Adrenal gland (tissue), 9 donors: ENCODE measurements at regions not wholly inside any gene's neighbourhood (a gene's known extent, or its start where the extent isn't known, plus 50 kb on each side); places are given as distances from the start of the nearest gene placed in this dataset.

ENCODE experiments used
- DNase-seq, 7 donors: peaks; one replicate each; pipeline ENCODE4 v3.0.0-alpha.2; 2019 to 2020
- H3K27ac ChIP-seq, 5 donors: fragments of 200-600 bp; sonication (generic) in 4 of 5; 1 replicate in 3 of 5; 2 replicates in 2 of 5; pipeline versions ENCODE4 v1.5.1 to v1.8.0; 2016 to 2020; ENCODE audit warnings: mild to moderate bottlenecking in 1 of 5
- H3K27me3 ChIP-seq: fragments of 200-600 bp; 2 replicates; pipeline ENCODE4 v1.8.0; 2021
- H3K36me3 ChIP-seq, 2 donors: fragments of 200-600 bp; replicated peaks in 1 of 2; 1 replicate in 1 of 2; 2 replicates in 1 of 2; pipeline versions ENCODE4 v1.5.1 to v1.8.0; 2018 to 2022
- H3K4me1 ChIP-seq, 2 donors: fragments of 200-600 bp; replicated peaks in 1 of 2; 1 replicate in 1 of 2; 2 replicates in 1 of 2; pipeline versions ENCODE4 v1.5.1 to v1.8.0; 2018 to 2021
- H3K4me3 ChIP-seq, 4 donors: fragments of 200-600 bp; sonication (generic) in 3 of 4; one replicate each; pipeline ENCODE4 v1.5.1; 2016 to 2018
- H3K9me3 ChIP-seq, 3 donors: fragments of 200-600 bp; sonication (generic) in 1 of 3; replicated peaks in 1 of 3; 1 replicate in 2 of 3; 2 replicates in 1 of 3; pipeline versions ENCODE4 v1.5.1 to v1.8.0; 2016 to 2021
- POLR2A ChIP-seq, 2 donors: fragments of 450-650 bp; IDR thresholded peaks; one replicate each; pipeline ENCODE4 v1.6.1; 2017; ENCODE audit warnings: antibody characterized with exemption in 2 of 2, mild to moderate bottlenecking in 2 of 2, moderate library complexity in 1 of 2
- WGBS, 4 donors: extraction: QIAGEN DNeasy Blood & Tissue Kit in 2 of 4; methylation state at CpG; one replicate each; pipeline versions ENCODE4 v1.1.5 to v1.1.7; 2013 to 2017; 5-methylcytosine and 5-hydroxymethylcytosine counted together
- intact Hi-C, 2 donors: fragments of 100-400 bp; cut with DNase I; formaldehyde crosslinking; loops; one replicate each; pipeline versions ENCODE4 v1.14.1 to v1.15.0; 2022 to 2023
- TF ChIP-seq, protein P1 (sequence below), 6 experiments: fragments of 450-650 bp in 4 of 6; fragments of 200-600 bp in 2 of 6; sonication (generic) in 1 of 6; IDR thresholded peaks; 1 replicate in 5 of 6; 2 replicates in 1 of 6; pipeline versions ENCODE4 v1.5.1 to v1.8.0; 2016 to 2021; ENCODE audit warnings: antibody characterized with exemption in 6 of 6, mild to moderate bottlenecking in 2 of 6, moderate library complexity in 1 of 6
- donor health status: healthy with polysubstance abuse.
- donor health status: Bipolar disorder and iron deficiency.
- donor health status: DM: yes; HTN: yes; CAD: no.
- donor health status: DM: no; HTN: no; CAD: no.
- donor health status: DM: no; HTN: no; CAD: no.

DNA sequence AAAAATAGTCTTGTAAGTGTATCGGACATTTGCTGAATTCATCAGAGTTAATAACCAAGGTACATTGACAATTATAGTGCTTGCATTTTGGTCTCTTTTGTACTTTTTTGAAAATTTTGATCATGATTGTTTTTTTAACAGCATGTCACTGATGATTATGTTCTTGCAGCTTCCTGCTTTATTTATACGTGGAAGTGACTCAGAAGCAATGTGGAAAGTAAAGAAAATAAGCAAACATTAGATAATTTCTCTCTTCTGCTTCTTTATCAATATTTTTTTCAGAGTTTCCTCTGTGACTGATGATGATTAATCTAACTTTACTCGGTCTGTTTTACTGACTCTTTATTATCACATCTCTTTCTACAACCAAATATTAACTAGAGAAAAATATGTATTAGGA, 1351.9 kb downstream of the REEP3 start:
- Histone ChIP-seq H3K9me3 (no peaks in the 10 kb centered on the region), H3K27me3 (no peaks in the 10 kb centered on the region), H3K4me1 (no peaks in the 10 kb centered on the region), H3K36me3 (no peaks in the 10 kb centered on the region), H3K4me3 (no peak overlapping the region), H3K27ac (no peak overlapping the region)
- intact Hi-C loops = no loop called here
- DNase-seq = no peak
- TF ChIP-seq POLR2A (IDR thresholded peaks at IDR 0.05) = no peak
- TF ChIP-seq, protein P1, sequence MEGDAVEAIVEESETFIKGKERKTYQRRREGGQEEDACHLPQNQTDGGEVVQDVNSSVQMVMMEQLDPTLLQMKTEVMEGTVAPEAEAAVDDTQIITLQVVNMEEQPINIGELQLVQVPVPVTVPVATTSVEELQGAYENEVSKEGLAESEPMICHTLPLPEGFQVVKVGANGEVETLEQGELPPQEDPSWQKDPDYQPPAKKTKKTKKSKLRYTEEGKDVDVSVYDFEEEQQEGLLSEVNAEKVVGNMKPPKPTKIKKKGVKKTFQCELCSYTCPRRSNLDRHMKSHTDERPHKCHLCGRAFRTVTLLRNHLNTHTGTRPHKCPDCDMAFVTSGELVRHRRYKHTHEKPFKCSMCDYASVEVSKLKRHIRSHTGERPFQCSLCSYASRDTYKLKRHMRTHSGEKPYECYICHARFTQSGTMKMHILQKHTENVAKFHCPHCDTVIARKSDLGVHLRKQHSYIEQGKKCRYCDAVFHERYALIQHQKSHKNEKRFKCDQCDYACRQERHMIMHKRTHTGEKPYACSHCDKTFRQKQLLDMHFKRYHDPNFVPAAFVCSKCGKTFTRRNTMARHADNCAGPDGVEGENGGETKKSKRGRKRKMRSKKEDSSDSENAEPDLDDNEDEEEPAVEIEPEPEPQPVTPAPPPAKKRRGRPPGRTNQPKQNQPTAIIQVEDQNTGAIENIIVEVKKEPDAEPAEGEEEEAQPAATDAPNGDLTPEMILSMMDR (IDR thresholded peaks at IDR 0.05) = no peak
- WGBS, 4 donors = 43 to 51% (median 49%) methylated on average over 3 of the region's 3 CpGs

DNA sequence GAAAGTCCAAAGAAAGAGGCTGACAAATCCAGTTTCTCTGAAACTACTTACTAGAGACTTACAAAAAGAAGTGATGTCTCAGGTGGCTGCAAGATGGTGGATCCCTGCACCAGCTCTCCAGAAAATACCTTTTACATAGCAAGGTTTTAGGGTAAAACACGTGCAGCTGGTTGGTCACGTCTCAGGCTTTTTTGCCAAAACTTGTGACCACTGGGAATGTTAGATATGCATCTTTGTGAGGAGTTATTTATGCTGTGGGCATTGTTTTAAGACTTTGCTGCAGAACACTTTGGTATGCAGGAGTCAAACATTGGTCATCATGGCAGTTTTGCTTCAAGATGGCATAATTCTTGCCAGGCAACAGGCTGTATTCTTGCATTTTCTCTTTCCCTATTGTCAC, 1352.8 kb downstream of the REEP3 start:
- no peak overlapping the region for H3K27ac ChIP-seq
- H3K36me3 ChIP-seq = no peaks in the 10 kb centered on the region
- H3K27me3 ChIP-seq = no peaks in the 10 kb centered on the region
- intact Hi-C loops = no loop called here
- TF ChIP-seq, protein P1 (IDR thresholded peaks at IDR 0.05) = no peak
- TF ChIP-seq POLR2A (IDR thresholded peaks at IDR 0.05) = no peak
- H3K4me1 ChIP-seq = no peaks in the 10 kb centered on the region
- no peak for DNase-seq
- no peaks in the 10 kb centered on the region for H3K9me3 ChIP-seq
- 74 to 93% (median 81%) methylated on average over 2 of the region's 2 CpGs for WGBS, 4 donors
- H3K4me3 ChIP-seq = no peak overlapping the region

DNA sequence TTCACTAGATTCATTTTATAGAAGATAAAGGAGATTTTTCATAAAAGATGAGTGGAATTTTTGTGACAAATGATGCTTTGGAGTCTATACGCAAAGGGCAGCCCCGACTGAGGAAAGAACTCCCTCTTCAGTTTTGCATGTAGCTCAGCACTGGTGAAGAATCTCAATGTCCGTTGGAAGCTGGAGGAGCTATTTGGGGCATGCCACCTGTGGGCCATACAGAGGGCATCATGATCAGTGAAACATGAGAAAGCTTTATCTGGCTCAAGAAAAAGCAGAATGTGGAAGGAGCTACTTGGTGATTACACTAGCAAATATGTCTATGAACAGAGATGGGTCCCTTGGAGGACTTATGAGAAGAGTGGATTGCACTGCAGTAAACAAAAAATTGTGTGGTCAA, 1359.3 kb downstream of the REEP3 start:
- WGBS, 4 donors = 64 to 71% (median 70%) methylated on average over 3 of the region's 3 CpGs
- TF ChIP-seq, protein P1 (IDR thresholded peaks at IDR 0.05) = no peak
- TF ChIP-seq POLR2A (IDR thresholded peaks at IDR 0.05) = no peak
- Histone ChIP-seq H3K4me3 (no peak overlapping the region), H3K4me1 (no peaks in the 10 kb centered on the region), H3K9me3 (no peaks in the 10 kb centered on the region), H3K27me3 (no peaks in the 10 kb centered on the region), H3K36me3 (no peaks in the 10 kb centered on the region), H3K27ac (no peak overlapping the region)
- DNase-seq = no peak
- intact Hi-C loops = no loop called here

DNA sequence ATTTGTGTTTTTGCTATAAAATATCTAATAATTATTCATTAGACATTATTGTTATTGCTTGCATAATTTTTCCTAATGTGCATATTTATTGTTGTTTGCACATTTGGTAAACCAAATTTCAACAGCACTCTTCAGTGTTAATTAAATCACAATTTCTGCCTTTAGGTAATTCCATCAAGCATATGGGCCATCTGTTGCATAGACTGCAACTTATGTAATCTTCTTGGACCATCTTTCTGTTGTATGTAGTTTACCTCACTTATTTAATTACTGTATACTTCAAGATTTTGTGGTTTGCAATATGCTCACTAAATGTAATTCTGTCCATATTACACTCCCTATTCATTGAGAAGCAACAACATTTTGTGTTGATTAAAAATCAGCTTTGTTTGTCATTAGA, 1360.1 kb downstream of the REEP3 start:
- H3K9me3 ChIP-seq = no peaks in the 10 kb centered on the region
- no peak for DNase-seq
- no peaks in the 10 kb centered on the region for H3K4me1 ChIP-seq
- no peak overlapping the region for H3K4me3 ChIP-seq
- H3K27ac ChIP-seq = no peak overlapping the region
- H3K36me3 ChIP-seq = no peaks in the 10 kb centered on the region
- intact Hi-C loops = no loop called here
- no peak for TF ChIP-seq POLR2A (IDR thresholded peaks at IDR 0.05)
- TF ChIP-seq, protein P1 (IDR thresholded peaks at IDR 0.05) = no peak
- H3K27me3 ChIP-seq = no peaks in the 10 kb centered on the region
